ENCODE measurements at regions not wholly inside any gene's neighbourhood (a gene's known extent, or its start where the extent isn't known, plus 50 kb on each side); places are given as distances from the start of the nearest gene placed in this dataset.

DNA sequence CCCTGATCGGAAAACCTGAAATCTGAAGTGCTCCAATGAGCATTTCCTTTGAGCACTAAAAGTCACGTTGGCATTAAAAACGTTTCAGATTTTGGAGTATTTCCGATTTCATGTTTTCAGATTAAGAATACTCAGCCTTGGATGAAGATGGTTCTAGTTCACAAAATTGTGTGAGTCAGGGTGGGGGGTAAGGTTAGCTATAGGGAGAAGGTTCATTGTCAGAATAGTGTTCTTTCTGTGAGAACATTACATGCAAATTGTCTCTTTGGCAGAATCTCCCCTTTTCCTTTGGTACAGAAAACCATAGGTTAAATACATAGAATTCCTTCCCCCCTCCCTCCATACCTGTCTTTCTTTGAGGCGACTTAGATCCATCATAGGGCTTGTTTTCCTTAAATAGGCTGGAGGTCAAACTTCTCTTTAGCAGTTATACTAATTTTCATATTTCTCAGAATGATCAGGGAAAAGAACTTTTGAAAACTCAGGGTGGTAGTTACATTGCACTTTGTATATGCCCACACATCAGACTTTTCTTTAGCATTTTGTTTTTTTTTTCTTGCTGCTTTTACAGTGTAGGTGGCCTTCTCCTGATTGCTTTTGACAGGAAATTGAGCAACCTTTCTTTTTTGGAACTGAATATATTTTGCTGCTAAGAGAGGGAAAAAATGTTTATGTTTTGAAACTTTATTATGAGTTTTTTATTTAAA is 503.5 kb downstream of the PCNX1 start:
- TF ChIP-seq CTCF (IDR thresholded peaks at IDR 0.05; ENCODE audit: poor library complexity, severe bottlenecking) (no peak), EZH2 (IDR thresholded peaks at IDR 0.05; ENCODE audit: borderline replicate concordance, insufficient read depth, low read length, poor library complexity, severe bottlenecking) (no peak), SMC3 (conservative IDR thresholded peaks at IDR 0.05; ENCODE audit: poor library complexity) (no peak), EP300 (conservative IDR thresholded peaks at IDR 0.05; ENCODE audit: poor library complexity, severe bottlenecking) (no peak), POLR2AphosphoS5 (IDR thresholded peaks at IDR 0.05) (no peak), TAF1 (IDR thresholded peaks at IDR 0.05; ENCODE audit: low read depth) (no peak), RAD21 (conservative IDR thresholded peaks at IDR 0.05) (no peak)
- TF ChIP-seq, protein P1, sequence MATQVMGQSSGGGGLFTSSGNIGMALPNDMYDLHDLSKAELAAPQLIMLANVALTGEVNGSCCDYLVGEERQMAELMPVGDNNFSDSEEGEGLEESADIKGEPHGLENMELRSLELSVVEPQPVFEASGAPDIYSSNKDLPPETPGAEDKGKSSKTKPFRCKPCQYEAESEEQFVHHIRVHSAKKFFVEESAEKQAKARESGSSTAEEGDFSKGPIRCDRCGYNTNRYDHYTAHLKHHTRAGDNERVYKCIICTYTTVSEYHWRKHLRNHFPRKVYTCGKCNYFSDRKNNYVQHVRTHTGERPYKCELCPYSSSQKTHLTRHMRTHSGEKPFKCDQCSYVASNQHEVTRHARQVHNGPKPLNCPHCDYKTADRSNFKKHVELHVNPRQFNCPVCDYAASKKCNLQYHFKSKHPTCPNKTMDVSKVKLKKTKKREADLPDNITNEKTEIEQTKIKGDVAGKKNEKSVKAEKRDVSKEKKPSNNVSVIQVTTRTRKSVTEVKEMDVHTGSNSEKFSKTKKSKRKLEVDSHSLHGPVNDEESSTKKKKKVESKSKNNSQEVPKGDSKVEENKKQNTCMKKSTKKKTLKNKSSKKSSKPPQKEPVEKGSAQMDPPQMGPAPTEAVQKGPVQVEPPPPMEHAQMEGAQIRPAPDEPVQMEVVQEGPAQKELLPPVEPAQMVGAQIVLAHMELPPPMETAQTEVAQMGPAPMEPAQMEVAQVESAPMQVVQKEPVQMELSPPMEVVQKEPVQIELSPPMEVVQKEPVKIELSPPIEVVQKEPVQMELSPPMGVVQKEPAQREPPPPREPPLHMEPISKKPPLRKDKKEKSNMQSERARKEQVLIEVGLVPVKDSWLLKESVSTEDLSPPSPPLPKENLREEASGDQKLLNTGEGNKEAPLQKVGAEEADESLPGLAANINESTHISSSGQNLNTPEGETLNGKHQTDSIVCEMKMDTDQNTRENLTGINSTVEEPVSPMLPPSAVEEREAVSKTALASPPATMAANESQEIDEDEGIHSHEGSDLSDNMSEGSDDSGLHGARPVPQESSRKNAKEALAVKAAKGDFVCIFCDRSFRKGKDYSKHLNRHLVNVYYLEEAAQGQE (IDR thresholded peaks at IDR 0.05; ENCODE audit: borderline replicate concordance) = no peak
